ENCODE measurements at regions not wholly inside any gene's neighbourhood (a gene's known extent, or its start where the extent isn't known, plus 50 kb on each side); places are given as distances from the start of the nearest gene placed in this dataset.
A peak's percentile ranks its signal among the peaks of the same experiment; 100 is the strongest.

DNA sequence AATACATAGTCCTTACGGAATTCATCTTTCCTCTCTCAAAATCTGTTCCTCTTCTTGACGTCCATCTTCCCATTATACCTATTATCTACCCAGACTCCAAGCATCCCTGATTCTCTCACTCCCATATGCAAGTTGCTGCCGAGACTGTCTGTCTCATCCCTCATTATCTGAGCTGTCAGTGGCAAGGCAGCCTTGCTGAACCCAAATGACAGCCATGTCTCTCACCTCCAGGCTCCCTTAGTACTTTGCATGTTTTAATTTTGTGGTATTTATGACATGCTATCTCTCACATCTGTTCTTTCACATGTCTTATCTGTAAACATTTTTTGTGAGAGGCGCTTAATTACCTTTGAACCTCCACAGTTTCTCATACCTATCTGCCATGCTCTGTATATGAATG lies 54.4 kb upstream of the IFRD1 start (continued):
- TF ChIP-seq, protein P1, sequence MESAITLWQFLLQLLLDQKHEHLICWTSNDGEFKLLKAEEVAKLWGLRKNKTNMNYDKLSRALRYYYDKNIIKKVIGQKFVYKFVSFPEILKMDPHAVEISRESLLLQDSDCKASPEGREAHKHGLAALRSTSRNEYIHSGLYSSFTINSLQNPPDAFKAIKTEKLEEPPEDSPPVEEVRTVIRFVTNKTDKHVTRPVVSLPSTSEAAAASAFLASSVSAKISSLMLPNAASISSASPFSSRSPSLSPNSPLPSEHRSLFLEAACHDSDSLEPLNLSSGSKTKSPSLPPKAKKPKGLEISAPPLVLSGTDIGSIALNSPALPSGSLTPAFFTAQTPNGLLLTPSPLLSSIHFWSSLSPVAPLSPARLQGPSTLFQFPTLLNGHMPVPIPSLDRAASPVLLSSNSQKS (CRISPR knock-in tag; IDR thresholded peaks at IDR 0.05), result no peak

DNA sequence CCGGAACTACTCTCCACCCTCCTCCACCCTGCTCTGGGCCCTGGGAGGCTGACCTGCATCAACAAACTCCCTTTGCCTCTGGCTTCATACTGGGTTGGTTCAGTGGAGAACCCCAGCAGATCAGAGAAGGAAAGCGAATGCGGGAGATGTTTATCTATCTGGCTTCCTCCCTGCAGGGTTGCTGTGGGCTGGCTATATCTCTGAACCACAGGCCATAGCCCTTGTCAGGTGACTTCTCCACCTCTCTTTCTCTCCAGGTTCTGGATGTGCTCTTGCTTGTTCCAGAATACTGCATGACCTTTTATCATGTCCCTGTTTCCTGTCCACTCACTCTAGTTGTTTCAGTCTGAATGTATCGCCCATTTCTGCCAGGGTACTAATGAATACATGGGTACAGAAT lies 51.7 kb upstream of the IFRD1 start:
- in situ Hi-C loops (cut with MboI), result loop anchor here (10.0 kb wide), 1 partner anchor 644 kb away; no protein-coding TSS in a partner anchor
- Histone ChIP-seq H3K36me3 (ENCODE audit: control insufficient read depth, insufficient read depth, low read length) (no peaks in the 10 kb centered on the region), H3K4me2 (ENCODE audit: insufficient read depth, low read length) (peak overlapping the region; percentile 22; the same call in 1 of the 2 replicates), H3K79me2 (ENCODE audit: control insufficient read depth, insufficient read depth, low read length) (no peaks in the 10 kb centered on the region), H3K9me3 (replicated peaks; ENCODE audit: control insufficient read depth, insufficient read depth, low read depth, low read length) (no peaks in the 10 kb centered on the region), H3K27me3 (ENCODE audit: control insufficient read depth in 2 of 2, insufficient read depth in 2 of 2, low read length in 2 of 2) (peaks cover 4 to 14% of the 10 kb centered on the region in 2 experiments; a peak in 3 of 5 replicates), H3K9ac (ENCODE audit: insufficient read depth in 1 of 2, low read depth in 2 of 2, low read length in 2 of 2) (no peak overlapping the region), H4K20me1 (replicated peaks; ENCODE audit: control insufficient read depth, insufficient read depth, low read length) (no peaks in the 10 kb centered on the region), H3K4me1 (replicated peaks in 1 of 2; ENCODE audit: control insufficient read depth in 2 of 2, insufficient read depth in 2 of 2, low read length in 2 of 2) (peaks cover 0 to 9% of the 10 kb centered on the region in 2 experiments; a peak in 3 of 5 replicates), H3K4me3 (no peak overlapping the region), H3K9me1 (ENCODE audit: control insufficient read depth, insufficient read depth, low read length) (no peaks in the 10 kb centered on the region), H2AFZ (ENCODE audit: low read depth, low read length) (no peak overlapping the region), H3K27ac (ENCODE audit: extremely low read depth, low read depth, low read length) (no peak overlapping the region)
- FAIRE-seq (no peak), ATAC-seq (peak; percentile 87), DNase-seq (ENCODE audit: extremely low read depth in 1 of 4, low spot score in 3 of 4) (peak in 2 of 4 experiments; percentile 52 to 73)
- WGBS (ENCODE audit: insufficient coverage, low coverage, missing lambda C conversion rate), result 0% methylated on average over 4 of the region's 4 CpGs
- BruUV-seq (replicated peaks), result no TSS peak
- POLR2A ChIA-PET, result interaction anchor here (0.8 kb wide), 1 partner anchor 59 kb away, joined by 3 read pairs; no protein-coding TSS in a partner anchor
- intact Hi-C loops (cut with micrococcal nuclease), result no loop called here
- CTCF ChIA-PET (ENCODE audit: low intra/inter-chr PET ratio), result no interaction called here
- peak; percentile 54; the same call in 1 of the 2 replicates for TF ChIP-seq CTBP1 (IDR thresholded peaks at IDR 0.05; ENCODE audit: borderline replicate concordance)
- TF ChIP-seq TEAD4 (IDR thresholded peaks at IDR 0.05; ENCODE audit: low read length), result peak; percentile 31; the same call in 1 of the 2 replicates
- TF ChIP-seq TEAD4 (CRISPR knock-in tag; IDR thresholded peaks at IDR 0.05; ENCODE audit: borderline replicate concordance), result no peak
- peak; percentile 56; the same call in 1 of the 2 replicates for TF ChIP-seq CBFA2T3 (IDR thresholded peaks at IDR 0.05)
- no peak for TF ChIP-seq FOXA1 (IDR thresholded peaks at IDR 0.05; ENCODE audit: borderline replicate concordance)
- peak; percentile 56 for TF ChIP-seq BHLHE40 (IDR thresholded peaks at IDR 0.05; ENCODE audit: low read length)
- no peak for TF ChIP-seq NR2C1 (IDR thresholded peaks at IDR 0.05)
- TF ChIP-seq NR2C1 (tag; IDR thresholded peaks at IDR 0.05), result 0 out of 2 replicates have a peak, but pooled peaks have one; percentile 33
- peak; percentile 21; the same call in 1 of the 2 replicates for TF ChIP-seq EP300 (IDR thresholded peaks at IDR 0.05; ENCODE audit: low read length)
- TF ChIP-seq MECOM (CRISPR knock-in tag; IDR thresholded peaks at IDR 0.05), result 0 out of 2 replicates have a peak, but pooled peaks have one; percentile 32
- TF ChIP-seq SPI1 (IDR thresholded peaks at IDR 0.05; ENCODE audit: borderline replicate concordance, low read depth, low read length), result peak; percentile 53; the same call in 1 of the 2 replicates
- TF ChIP-seq JUND (IDR thresholded peaks at IDR 0.05; ENCODE audit: borderline replicate concordance, low read depth, low read length), result 0 out of 2 replicates have a peak, but pooled peaks have one; percentile 16
- TF ChIP-seq JUND (tag; IDR thresholded peaks at IDR 0.05; ENCODE audit: borderline replicate concordance, low read depth, low read length), result no peak; the same call in 2 of the 3 replicates
- 0 out of 2 replicates have a peak, but pooled peaks have one; percentile 14 for TF ChIP-seq CXXC5 (CRISPR knock-in tag; IDR thresholded peaks at IDR 0.05)
- TF ChIP-seq TEAD1 (CRISPR knock-in tag; IDR thresholded peaks at IDR 0.05), result peak in 1 of 2 experiments; percentile 15; a peak in 1 of 4 replicates
- peak; percentile 38; the same call in 1 of the 2 replicates for TF ChIP-seq ETV1 (tag; conservative IDR thresholded peaks at IDR 0.05; ENCODE audit: low read depth)
- TF ChIP-seq SRF (CRISPR knock-in tag; IDR thresholded peaks at IDR 0.05), result peak in 1 of 2 experiments; percentile 30; a peak in 1 of 4 replicates
- no peak for TF ChIP-seq ZNF551 (CRISPR knock-in tag; IDR thresholded peaks at IDR 0.05)
- TF ChIP-seq SOX6 (IDR thresholded peaks at IDR 0.05), result peak; percentile 19; the same call in 1 of the 2 replicates
- 0 out of 2 replicates have a peak, but pooled peaks have one; percentile 29 for TF ChIP-seq GATA2 (CRISPR knock-in tag; IDR thresholded peaks at IDR 0.05)
- peak in 1 of 2 experiments; percentile 47; a peak in 1 of 4 replicates for TF ChIP-seq RCOR1 (IDR thresholded peaks at IDR 0.05; ENCODE audit: borderline replicate concordance in 1 of 2, low read depth in 2 of 2, low read length in 2 of 2)
- no peak for TF ChIP-seq MCM3 (IDR thresholded peaks at IDR 0.05)
- TF ChIP-seq STAT5A (IDR thresholded peaks at IDR 0.05; ENCODE audit: borderline replicate concordance, low read length), result no peak
